PC-3 (cell line): ENCODE measurements at regions not wholly inside any gene's neighbourhood (a gene's known extent, or its start where the extent isn't known, plus 50 kb on each side); places are given as distances from the start of the nearest gene placed in this dataset.

ENCODE experiments used
- ATAC-seq: fragments of 200-7000 bp; cut with Tn5 transposase; 2 replicates; pipeline ENCODE4 v1.9.1; 2020; ENCODE audit warnings: mild to moderate bottlenecking, moderate library complexity
- BruUV-seq: library from RNA; stranded (reverse); fragments of 400-500 nt; replicated peaks from 2 replicates; lab custom pipeline; 2021; lab: Mats Ljungman, UMichigan
- CTCF ChIA-PET: fragments of 300-600 bp; sonication (Branson Sonifier 250); formaldehyde crosslinking; loops from one replicate; lab custom pipeline; 2022; ENCODE audit warnings: antibody characterized with exemption; lab: Charles Lee
- POLR2A ChIA-PET: fragments of 300-600 bp; sonication (Branson Sonifier 250); formaldehyde crosslinking; loops from one replicate; lab custom pipeline; 2022; ENCODE audit warnings: antibody characterized with exemption; ENCODE audit not compliant: unreplicated experiment; lab: Charles Lee
- DNase-seq: peaks from one replicate; pipeline ENCODE4 v3.0.0-alpha.2; 2015
- H2AFZ ChIP-seq: fragments of 300-600 bp; sonication (generic); 2 replicates; pipeline ENCODE4 v1.6.0; 2016; ENCODE audit warnings: antibody characterized with exemption, low read length
- H3F3A ChIP-seq: fragments of 300-600 bp; sonication (generic); one replicate; pipeline ENCODE4 v1.6.0; 2017; ENCODE audit warnings: antibody characterized with exemption, low read length, control low read depth, mild to moderate bottlenecking; ENCODE audit not compliant: unreplicated experiment
- H3K27ac ChIP-seq: fragments of 300-600 bp; sonication (generic); 2 replicates; pipeline ENCODE4 v1.5.1; 2016; ENCODE audit warnings: mild to moderate bottlenecking, low read length
- H3K27me3 ChIP-seq: fragments of 300-600 bp; sonication (generic); 2 replicates; pipeline ENCODE4 v1.6.1; 2016; ENCODE audit warnings: low read length, mixed read lengths
- H3K36me3 ChIP-seq: fragments of 300-600 bp; sonication (generic); 2 replicates; pipeline ENCODE4 v1.6.1; 2016; ENCODE audit warnings: low read depth, mixed run types, low read length, mixed read lengths
- H3K4me1 ChIP-seq: fragments of 300-600 bp; sonication (generic); 2 replicates; pipeline ENCODE4 v1.5.1; 2016; ENCODE audit warnings: low read length; ENCODE audit not compliant: insufficient read depth
- H3K4me2 ChIP-seq: fragments of 300-600 bp; sonication (generic); 2 replicates; pipeline ENCODE4 v1.6.0; 2016; ENCODE audit warnings: low read length
- H3K4me3 ChIP-seq: fragments of 300-600 bp; sonication (generic); 2 replicates; pipeline ENCODE4 v1.5.1; 2016; ENCODE audit warnings: mild to moderate bottlenecking, low read length, mixed read lengths
- H3K79me2 ChIP-seq: fragments of 300-600 bp; sonication (generic); 2 replicates; pipeline ENCODE4 v1.6.1; 2017; ENCODE audit warnings: low read length, mixed read lengths
- H3K9ac ChIP-seq: fragments of 300-600 bp; sonication (generic); 2 replicates; pipeline ENCODE4 v1.6.0; 2016; ENCODE audit warnings: mild to moderate bottlenecking, low read length
- H3K9me2 ChIP-seq: fragments of 300-600 bp; sonication (generic); replicated peaks from 2 replicates; pipeline ENCODE4 v1.6.1; 2016; ENCODE audit warnings: mixed run types, low read length, mixed read lengths
- H3K9me3 ChIP-seq: fragments of 300-600 bp; sonication (generic); 2 replicates; pipeline ENCODE4 v1.6.1; 2016; ENCODE audit warnings: low read length, mixed read lengths
- H4K20me1 ChIP-seq: fragments of 300-600 bp; sonication (generic); 2 replicates; pipeline ENCODE4 v1.6.1; 2016; ENCODE audit warnings: low read length, mixed read lengths
- CTCF ChIP-seq: fragments of 300-600 bp; sonication (generic); conservative IDR thresholded peaks from 2 replicates; pipeline ENCODE4 v1.5.1; 2017; ENCODE audit warnings: antibody characterized with exemption, low read depth, mild to moderate bottlenecking, low read length
- EZH2 ChIP-seq: fragments of 300-600 bp; sonication (generic); IDR thresholded peaks from one replicate; pipeline ENCODE4 v1.6.1; 2017; ENCODE audit warnings: antibody characterized with exemption, mild to moderate bottlenecking, low read length; ENCODE audit not compliant: unreplicated experiment
- EZH2phosphoT487 ChIP-seq: fragments of 300-600 bp; sonication (generic); IDR thresholded peaks from 2 replicates; pipeline ENCODE4 v1.6.1; 2018; ENCODE audit warnings: mild to moderate bottlenecking, antibody characterized with exemption, low read length, borderline replicate concordance
- intact Hi-C: fragments of 100-400 bp; cut with micrococcal nuclease; formaldehyde crosslinking; loops from 2 replicates; pipeline ENCODE4 v1.9.0; 2023

DNA sequence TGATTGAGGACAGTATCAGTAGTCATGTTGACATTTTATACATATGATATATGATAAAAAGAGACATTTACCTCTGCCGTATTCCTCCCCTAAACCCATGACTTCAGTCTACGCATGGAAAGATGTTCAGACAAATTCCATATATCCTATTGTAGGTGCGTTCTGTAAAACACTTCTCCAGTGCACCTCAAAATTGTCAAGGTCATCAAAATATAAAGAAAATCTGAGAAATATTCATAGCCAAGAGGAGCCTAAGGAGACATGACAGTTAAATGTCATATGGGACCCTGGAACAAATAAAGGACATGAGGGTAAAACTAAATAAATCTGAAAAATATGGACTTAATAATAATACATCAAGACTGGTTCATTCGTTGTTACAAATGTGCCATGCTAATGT is 71.5 kb downstream of the CCER1 start:
- ChIA-PET POLR2A (no interaction called here), CTCF (no interaction called here)
- Histone ChIP-seq H3K9me2 (no peaks in the 10 kb centered on the region), H3K4me2 (no peak overlapping the region), H3K27me3 (no peaks in the 10 kb centered on the region), H3K36me3 (no peaks in the 10 kb centered on the region), H4K20me1 (no peaks in the 10 kb centered on the region), H3K27ac (no peak overlapping the region), H3K4me3 (no peak overlapping the region), H3K4me1 (no peaks in the 10 kb centered on the region), H3K9me3 (no peaks in the 10 kb centered on the region), H3K79me2 (no peaks in the 10 kb centered on the region), H2AFZ (no peak overlapping the region), H3K9ac (no peak overlapping the region), H3F3A (no peaks in the 10 kb centered on the region)
- no TSS peak for BruUV-seq
- intact Hi-C loops, result no loop called here
- no peak for TF ChIP-seq EZH2phosphoT487
- TF ChIP-seq EZH2, result no peak
- TF ChIP-seq CTCF, result no peak
- DNase-seq, result no peak
- ATAC-seq, result no peak

GRCh38 chr12:90871726-90872096 is 83.3 kb downstream of the CCER1 start:
- intact Hi-C loops, result no loop called here
- Histone ChIP-seq H2AFZ (no peak overlapping the region), H3K36me3 (no peaks in the 10 kb centered on the region), H3K27ac (no peak overlapping the region), H3K9me3 (no peaks in the 10 kb centered on the region), H3K4me3 (no peak overlapping the region), H3K27me3 (no peaks in the 10 kb centered on the region), H4K20me1 (no peaks in the 10 kb centered on the region), H3K4me1 (no peaks in the 10 kb centered on the region), H3K9me2 (no peaks in the 10 kb centered on the region), H3K4me2 (no peak overlapping the region), H3K9ac (no peak overlapping the region), H3K79me2 (no peaks in the 10 kb centered on the region), H3F3A (no peaks in the 10 kb centered on the region)
- ChIA-PET POLR2A (no interaction called here), CTCF (no interaction called here)
- DNase-seq (no peak), ATAC-seq (no peak)
- TF ChIP-seq EZH2 (no peak), CTCF (no peak), EZH2phosphoT487 (no peak)
- BruUV-seq, result no TSS peak

GRCh38 chr12:90870971-90871725 is 83.8 kb downstream of the CCER1 start:
- Histone ChIP-seq H3K27me3 (no peaks in the 10 kb centered on the region), H3K9me3 (no peaks in the 10 kb centered on the region), H3K4me1 (no peaks in the 10 kb centered on the region), H4K20me1 (no peaks in the 10 kb centered on the region), H3K36me3 (no peaks in the 10 kb centered on the region), H3K79me2 (no peaks in the 10 kb centered on the region), H3K9ac (no peak overlapping the region), H3K4me3 (no peak overlapping the region), H3K9me2 (no peaks in the 10 kb centered on the region), H3K4me2 (no peak overlapping the region), H3F3A (no peaks in the 10 kb centered on the region), H2AFZ (no peak overlapping the region), H3K27ac (no peak overlapping the region)
- ChIA-PET POLR2A (no interaction called here), CTCF (no interaction called here)
- BruUV-seq, result no TSS peak
- intact Hi-C loops, result no loop called here
- DNase-seq (no peak), ATAC-seq (no peak)
- no peak for TF ChIP-seq CTCF
- TF ChIP-seq EZH2, result no peak
- no peak for TF ChIP-seq EZH2phosphoT487
